ENCODE measurements at regions not wholly inside any gene's neighbourhood (a gene's known extent, or its start where the extent isn't known, plus 50 kb on each side); places are given as distances from the start of the nearest gene placed in this dataset.

DNA sequence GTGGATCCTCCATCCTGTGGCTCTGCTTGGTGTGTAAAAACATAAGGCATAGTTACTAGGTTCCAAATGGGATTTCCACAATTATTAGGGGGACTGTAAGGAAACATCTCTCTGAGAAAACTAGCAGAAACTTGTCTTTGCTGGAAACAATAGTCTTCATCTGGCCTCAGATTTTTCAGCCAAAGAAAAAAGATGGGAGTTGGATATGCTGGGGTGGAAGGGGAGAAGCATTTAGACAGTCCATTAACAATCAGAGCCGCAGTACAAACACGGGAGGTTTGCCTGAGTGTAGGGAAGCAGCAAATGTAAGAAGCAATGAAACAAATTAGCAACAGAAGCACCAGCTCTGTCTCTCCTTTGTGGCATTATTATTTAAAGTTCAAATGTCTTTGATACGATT lies 402.7 kb upstream of the ZNF608 start:
- DNase-seq: no peak

- DNase-seq: no peak
Observed at GRCh38 chr5:125149527-125149926, 403.1 kb upstream of the ZNF608 start.

GRCh38 chr5:125150041-125150669 lies 403.7 kb upstream of the ZNF608 start:
- DNase-seq: no peak

DNA sequence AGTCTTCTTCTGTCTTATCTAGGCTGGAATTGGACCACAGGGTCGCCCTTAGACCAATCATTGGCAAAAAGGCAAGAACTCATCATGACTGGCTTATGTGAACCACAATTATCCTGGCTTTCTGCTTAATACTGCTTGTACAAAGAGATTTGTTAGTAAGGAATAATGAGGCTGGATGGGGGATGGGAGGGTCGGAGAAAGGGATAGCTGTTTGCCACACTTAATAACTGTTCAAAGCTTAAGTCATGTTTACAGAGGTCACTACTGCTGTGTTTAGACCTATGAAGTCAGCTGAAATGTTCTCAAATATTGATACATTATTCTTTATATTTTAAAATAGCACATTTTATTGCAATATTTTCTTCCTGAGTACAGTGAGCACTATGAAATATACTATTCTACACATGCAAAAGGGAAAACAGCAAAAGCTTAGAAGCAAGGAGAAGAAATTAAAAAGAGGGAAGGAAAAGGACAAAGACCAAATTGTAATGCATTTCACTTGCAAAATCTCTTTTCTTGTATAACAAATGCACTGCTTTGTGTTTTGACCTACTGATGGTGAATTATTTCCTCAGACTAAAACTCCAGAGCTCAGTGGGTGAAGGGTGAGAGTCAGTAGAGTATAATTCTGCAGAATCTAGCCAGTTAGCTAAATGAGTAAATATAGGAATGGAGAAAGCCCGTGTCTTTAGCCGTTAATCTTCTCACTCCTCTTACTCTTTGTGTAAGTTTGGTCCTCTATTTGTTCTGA lies 404.9 kb upstream of the ZNF608 start:
- no peak for DNase-seq

- DNase-seq: no peak
Observed at GRCh38 chr5:125152044-125152443, 405.6 kb upstream of the ZNF608 start.

GRCh38 chr5:125152461-125153189 lies 406.2 kb upstream of the ZNF608 start:
- DNase-seq: no peak

GRCh38 chr5:125153231-125153630 lies 406.8 kb upstream of the ZNF608 start:
- no peak for DNase-seq

- DNase-seq: no peak
Observed at GRCh38 chr5:125154301-125155110, 408.1 kb upstream of the ZNF608 start.

- DNase-seq: no peak
Observed at GRCh38 chr5:125160787-125161502, 414.5 kb upstream of the ZNF608 start.

- no peak for DNase-seq
Observed at GRCh38 chr5:125162714-125163113, 416.3 kb upstream of the ZNF608 start.

GRCh38 chr5:125169396-125169795 lies 423.0 kb upstream of the ZNF608 start:
- DNase-seq: no peak

GRCh38 chr5:125171641-125172040 lies 425.2 kb upstream of the ZNF608 start:
- no peak for DNase-seq

DNA sequence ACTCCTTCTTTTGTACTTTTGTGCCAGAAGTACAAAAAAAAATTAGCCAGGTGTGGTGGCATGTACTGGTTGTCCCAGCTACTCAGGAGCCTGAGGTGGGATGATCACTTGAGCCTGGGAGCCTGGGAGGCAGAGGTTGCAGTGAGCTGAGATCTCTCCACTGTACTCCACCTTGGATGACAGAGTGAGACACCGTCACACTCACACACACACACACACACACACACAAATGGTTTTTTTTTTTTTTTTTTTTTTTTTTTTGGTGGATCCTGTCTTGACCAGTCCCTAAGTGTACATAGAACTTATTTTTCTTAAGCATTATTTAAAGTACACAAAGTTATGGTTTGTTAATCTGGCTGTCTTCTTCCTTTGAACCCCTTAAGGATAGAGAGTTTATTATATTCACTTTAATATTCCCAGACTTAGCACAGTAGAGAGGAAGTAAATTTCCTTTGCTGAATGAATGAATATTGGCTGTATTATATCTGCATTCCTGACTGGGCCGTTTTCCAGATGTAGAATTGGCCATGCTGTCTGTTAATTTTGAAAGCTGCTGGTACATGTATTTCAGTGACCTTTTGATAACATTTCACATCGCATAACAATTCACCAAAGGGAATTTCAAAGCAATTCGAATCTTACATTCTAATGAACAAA lies 429.0 kb upstream of the ZNF608 start:
- DNase-seq: no peak

- no peak for DNase-seq
Observed at GRCh38 chr5:125176005-125176390, 429.6 kb upstream of the ZNF608 start.

DNA sequence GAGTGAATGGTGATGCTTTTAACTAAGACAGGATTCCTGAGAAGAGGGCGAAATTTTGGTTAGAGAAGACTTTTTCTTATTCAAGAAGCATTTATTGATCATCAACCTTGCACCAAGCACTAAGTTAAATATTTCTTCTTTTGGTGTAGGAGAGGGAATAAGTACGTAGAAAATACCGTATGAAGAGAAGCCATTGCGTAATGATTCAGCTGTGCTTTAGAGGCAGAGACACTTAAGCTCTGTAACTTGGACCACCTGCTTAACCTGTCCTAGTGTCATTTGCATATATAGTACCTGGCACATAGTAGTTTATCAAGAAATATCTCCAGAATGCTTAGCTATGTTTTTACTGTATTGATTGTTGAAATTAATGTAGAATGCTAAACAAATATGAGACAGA lies 430.9 kb upstream of the ZNF608 start:
- DNase-seq: no peak

DNA sequence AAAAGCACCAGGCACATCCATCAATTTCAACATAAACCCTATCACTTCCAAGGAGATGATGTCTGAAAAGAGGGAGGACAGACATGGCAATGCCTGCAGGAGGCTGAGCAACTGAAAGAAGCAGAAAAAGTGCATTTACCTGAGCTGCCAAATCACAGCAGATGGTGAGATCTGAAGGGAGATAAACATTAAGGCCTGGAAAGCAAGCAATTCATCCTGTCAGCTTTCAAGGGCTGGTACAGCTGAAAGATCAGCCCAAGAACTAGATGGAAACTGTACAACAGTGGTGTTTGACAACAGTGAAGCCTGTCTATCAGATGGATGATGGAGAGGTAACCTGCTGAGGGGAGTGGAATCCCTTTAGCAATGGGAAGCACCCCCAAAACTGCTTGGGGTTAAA lies 433.2 kb upstream of the ZNF608 start:
- no peak for DNase-seq

DNA sequence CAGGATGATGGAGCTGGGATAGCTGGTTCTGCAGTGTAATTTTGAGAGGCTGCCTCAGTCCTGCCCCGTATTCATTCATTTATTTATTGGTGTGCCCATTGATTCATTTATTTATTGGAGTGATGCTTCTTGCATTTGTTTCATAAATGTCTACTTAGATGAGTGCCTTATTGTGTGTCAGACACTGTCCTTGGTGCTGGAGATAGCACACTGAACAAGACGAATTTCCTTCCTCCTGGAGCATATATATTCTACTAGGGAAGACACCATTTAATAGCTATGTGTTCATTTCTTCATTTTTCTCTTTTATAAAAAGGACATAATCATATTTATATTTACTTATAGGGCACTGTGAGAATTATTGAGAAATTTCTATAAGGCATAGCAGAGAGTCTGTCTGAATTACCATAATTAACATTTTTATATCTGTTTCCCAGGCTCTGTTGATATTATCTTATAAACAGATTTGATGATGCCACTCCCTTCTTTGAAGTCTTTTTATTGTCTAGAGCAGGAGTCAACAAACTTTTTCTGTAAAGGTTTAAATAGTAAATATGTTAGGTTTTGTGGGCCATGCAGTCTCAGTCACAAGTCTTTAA lies 433.9 kb upstream of the ZNF608 start:
- no peak for DNase-seq

- no peak for DNase-seq
Observed at GRCh38 chr5:125181159-125181558, 434.7 kb upstream of the ZNF608 start.

DNA sequence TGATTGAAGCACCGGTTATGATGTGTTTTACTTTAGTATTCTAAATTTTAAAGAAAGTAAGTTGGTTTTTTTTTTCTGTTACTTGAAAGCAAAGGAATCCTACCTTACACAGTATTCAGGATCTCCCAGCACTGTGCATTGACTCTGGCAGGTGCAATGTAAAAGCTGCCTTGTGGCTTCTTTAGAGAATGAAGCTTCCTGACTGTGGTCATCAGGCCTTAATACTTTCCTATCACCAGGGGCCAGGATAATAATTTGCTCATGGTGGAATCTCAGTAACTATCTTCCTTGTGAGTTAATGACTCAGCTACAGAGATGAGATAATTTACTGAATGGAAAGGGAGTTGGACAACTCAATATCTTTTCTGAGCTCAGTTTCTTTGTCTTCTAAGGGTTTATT lies 435.5 kb upstream of the ZNF608 start:
- no peak for DNase-seq

- DNase-seq: no peak
Observed at GRCh38 chr5:125185740-125186139, 439.3 kb upstream of the ZNF608 start.

GRCh38 chr5:125186911-125187375 lies 440.5 kb upstream of the ZNF608 start:
- DNase-seq: no peak
